GM21723 (cell line): ENCODE measurements at regions not wholly inside any gene's neighbourhood (a gene's known extent, or its start where the extent isn't known, plus 50 kb on each side); places are given as distances from the start of the nearest gene placed in this dataset.

Source experiments
- ATAC-seq: cut with Tn5 transposase; IDR thresholded peaks from one replicate; pipeline ENCODE4 v1.9.1; 2021; ENCODE audit warnings: mild to moderate bottlenecking, moderate library complexity; ENCODE audit not compliant: unreplicated experiment

GRCh38 chr11:76298255-76298654, 82.7 kb downstream of the THAP12 start:
- no peak for ATAC-seq

GRCh38 chr11:76296731-76297542, 84.0 kb downstream of the THAP12 start:
- no peak for ATAC-seq

GRCh38 chr11:76293189-76293631, 86.9 kb upstream of the WNT11 start:
- peak; percentile 57 for ATAC-seq

- no peak for ATAC-seq
Measured at GRCh38 chr11:76292583-76293188, 86.4 kb upstream of the WNT11 start.

- ATAC-seq = no peak
Measured at GRCh38 chr11:76291576-76292526, 85.5 kb upstream of the WNT11 start.

- ATAC-seq = no peak
Measured at GRCh38 chr11:76288166-76288980, 82.1 kb upstream of the WNT11 start.

- no peak for ATAC-seq
Measured at GRCh38 chr11:76287227-76287626, 80.9 kb upstream of the WNT11 start.

GRCh38 chr11:76285397-76286104, 79.2 kb upstream of the WNT11 start:
- ATAC-seq = no peak

GRCh38 chr11:76284161-76284560, 77.9 kb upstream of the WNT11 start:
- no peak for ATAC-seq

- ATAC-seq = no peak
Measured at GRCh38 chr11:76282811-76283595, 76.7 kb upstream of the WNT11 start.

- no peak for ATAC-seq
Measured at GRCh38 chr11:76282172-76282571, 75.9 kb upstream of the WNT11 start.

GRCh38 chr11:76281558-76281906, 75.2 kb upstream of the WNT11 start:
- no peak for ATAC-seq

GRCh38 chr11:76280882-76281557, 74.7 kb upstream of the WNT11 start:
- ATAC-seq = no peak

- ATAC-seq = no peak
Measured at GRCh38 chr11:76280151-76280881, 74.0 kb upstream of the WNT11 start.

GRCh38 chr11:76279646-76280045, 73.3 kb upstream of the WNT11 start:
- ATAC-seq = no peak

GRCh38 chr11:76279038-76279437, 72.7 kb upstream of the WNT11 start:
- no peak for ATAC-seq

GRCh38 chr11:76278526-76278925, 72.2 kb upstream of the WNT11 start:
- ATAC-seq = no peak
